Neural crest cell (in vitro differentiated cells): ENCODE measurements at regions not wholly inside any gene's neighbourhood (a gene's known extent, or its start where the extent isn't known, plus 50 kb on each side); places are given as distances from the start of the nearest gene placed in this dataset.

ENCODE experiments used
- DNase-seq: peaks from one replicate; pipeline ENCODE4 v3.0.0; 2021; ENCODE audit warnings: low read depth, mixed read lengths, low spot score
- H3K27ac Mint-ChIP-seq: one replicate; pipeline ENCODE4 v1.8.0; 2021; ENCODE audit warnings: mild to moderate bottlenecking, mixed read lengths; ENCODE audit not compliant: unreplicated experiment
- H3K27me3 Mint-ChIP-seq: 2 replicates; pipeline ENCODE4 v1.8.0; 2021; ENCODE audit warnings: low read depth, mild to moderate bottlenecking, mixed read lengths
- H3K36me3 Mint-ChIP-seq: 2 replicates; pipeline ENCODE4 v1.8.0; 2021; ENCODE audit warnings: low read depth, mild to moderate bottlenecking, mixed read lengths
- H3K4me1 Mint-ChIP-seq: 2 replicates; pipeline ENCODE4 v1.8.0; 2021; ENCODE audit warnings: mixed read lengths
- H3K4me3 Mint-ChIP-seq: one replicate; pipeline ENCODE4 v1.8.0; 2021; ENCODE audit warnings: mild to moderate bottlenecking, mixed read lengths
- H3K9me3 Mint-ChIP-seq: 2 replicates; pipeline ENCODE4 v1.8.0; 2021; ENCODE audit warnings: mixed read lengths
- TF ChIP-seq, protein P1 (sequence below): fragments of 200-600 bp; sonication (generic); conservative IDR thresholded peaks from 2 replicates; pipeline ENCODE4 v1.5.0; 2021; ENCODE audit warnings: antibody characterized with exemption, mild to moderate bottlenecking

DNA sequence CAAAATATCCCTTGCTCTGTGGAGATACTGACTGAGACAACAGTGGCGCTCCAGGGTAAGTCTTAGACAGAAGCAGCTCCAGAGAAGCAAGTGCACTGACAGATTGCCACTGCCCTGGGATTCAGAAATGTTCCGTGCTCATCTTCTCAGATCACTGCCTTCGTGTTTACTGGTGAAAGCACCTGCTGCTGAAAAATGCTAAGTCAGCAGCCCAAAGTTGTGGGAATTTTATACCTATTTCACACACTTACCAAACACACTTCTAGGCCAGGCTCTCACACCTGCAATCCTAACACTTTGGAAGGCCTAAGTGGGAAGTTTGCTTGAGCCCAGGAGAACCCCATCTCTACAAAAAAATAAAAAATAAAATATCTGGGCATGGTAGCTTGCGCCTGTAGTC is 63.2 kb upstream of the DLX6 start:
- TF ChIP-seq, protein P1, sequence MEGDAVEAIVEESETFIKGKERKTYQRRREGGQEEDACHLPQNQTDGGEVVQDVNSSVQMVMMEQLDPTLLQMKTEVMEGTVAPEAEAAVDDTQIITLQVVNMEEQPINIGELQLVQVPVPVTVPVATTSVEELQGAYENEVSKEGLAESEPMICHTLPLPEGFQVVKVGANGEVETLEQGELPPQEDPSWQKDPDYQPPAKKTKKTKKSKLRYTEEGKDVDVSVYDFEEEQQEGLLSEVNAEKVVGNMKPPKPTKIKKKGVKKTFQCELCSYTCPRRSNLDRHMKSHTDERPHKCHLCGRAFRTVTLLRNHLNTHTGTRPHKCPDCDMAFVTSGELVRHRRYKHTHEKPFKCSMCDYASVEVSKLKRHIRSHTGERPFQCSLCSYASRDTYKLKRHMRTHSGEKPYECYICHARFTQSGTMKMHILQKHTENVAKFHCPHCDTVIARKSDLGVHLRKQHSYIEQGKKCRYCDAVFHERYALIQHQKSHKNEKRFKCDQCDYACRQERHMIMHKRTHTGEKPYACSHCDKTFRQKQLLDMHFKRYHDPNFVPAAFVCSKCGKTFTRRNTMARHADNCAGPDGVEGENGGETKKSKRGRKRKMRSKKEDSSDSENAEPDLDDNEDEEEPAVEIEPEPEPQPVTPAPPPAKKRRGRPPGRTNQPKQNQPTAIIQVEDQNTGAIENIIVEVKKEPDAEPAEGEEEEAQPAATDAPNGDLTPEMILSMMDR, result no peak

DNA sequence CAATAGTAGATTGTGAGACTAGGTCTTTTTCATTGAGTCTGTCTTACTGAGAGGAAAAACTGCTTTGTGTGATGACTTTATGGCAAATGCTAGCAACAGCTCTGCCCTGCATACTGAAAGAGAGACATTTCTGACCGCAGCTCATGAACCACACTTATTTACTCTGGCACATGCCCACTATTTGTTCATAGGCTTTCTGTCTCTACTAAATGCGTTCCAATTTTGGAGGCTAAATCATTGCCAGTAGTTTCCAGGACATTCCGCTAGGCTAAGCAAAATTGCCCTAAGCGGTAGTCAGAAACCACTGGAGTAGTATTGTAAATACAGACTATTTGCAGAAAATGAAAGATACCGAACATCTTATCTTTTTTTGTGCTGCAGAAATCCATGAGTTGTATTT is 55.6 kb upstream of the DLX6 start:
- Mint-ChIP-seq H3K27ac (no peak overlapping the region), H3K4me1 (no peaks in the 10 kb centered on the region), H3K4me3 (no peak overlapping the region), H3K36me3 (no peaks in the 10 kb centered on the region), H3K9me3 (no peaks in the 10 kb centered on the region), H3K27me3 (peaks cover 68% of the 10 kb centered on the region)
- TF ChIP-seq, protein P1, result no peak
- no peak for DNase-seq

More for the DNA sequence above, 63.2 kb upstream of the DLX6 start:
- Mint-ChIP-seq H3K27ac (no peak overlapping the region), H3K36me3 (no peaks in the 10 kb centered on the region), H3K27me3 (peaks cover 32% of the 10 kb centered on the region), H3K4me1 (peaks cover 6% of the 10 kb centered on the region), H3K4me3 (no peak overlapping the region), H3K9me3 (no peaks in the 10 kb centered on the region)
- no peak for DNase-seq

DNA sequence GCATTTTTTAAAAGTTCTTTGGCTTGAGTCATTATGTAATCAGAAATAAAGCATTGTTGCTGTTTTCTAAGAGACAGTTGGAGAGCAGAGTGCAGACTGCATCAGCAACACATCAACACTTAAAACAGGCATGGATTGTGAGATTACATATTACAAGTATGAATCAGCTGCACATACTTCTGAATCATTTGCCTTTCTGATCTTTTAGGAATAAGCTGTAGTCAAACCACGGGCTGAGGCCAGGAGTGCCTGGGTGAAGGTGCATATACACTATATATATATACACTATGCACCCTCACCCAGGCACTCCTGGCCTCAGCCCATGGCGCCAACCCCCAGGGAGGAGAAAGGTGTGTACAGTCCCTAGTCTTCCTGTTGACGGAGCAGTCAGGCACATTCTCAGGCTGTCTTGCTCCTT is 52.4 kb upstream of the DLX6 start:
- H3K27ac Mint-ChIP-seq, result no peak overlapping the region
- no peak for DNase-seq
- H3K27me3 Mint-ChIP-seq, result peaks cover 73% of the 10 kb centered on the region
- TF ChIP-seq, protein P1, result no peak
- peaks cover 2% of the 10 kb centered on the region for H3K9me3 Mint-ChIP-seq
- no peaks in the 10 kb centered on the region for H3K4me1 Mint-ChIP-seq
- no peaks in the 10 kb centered on the region for H3K36me3 Mint-ChIP-seq
- no peak overlapping the region for H3K4me3 Mint-ChIP-seq

DNA sequence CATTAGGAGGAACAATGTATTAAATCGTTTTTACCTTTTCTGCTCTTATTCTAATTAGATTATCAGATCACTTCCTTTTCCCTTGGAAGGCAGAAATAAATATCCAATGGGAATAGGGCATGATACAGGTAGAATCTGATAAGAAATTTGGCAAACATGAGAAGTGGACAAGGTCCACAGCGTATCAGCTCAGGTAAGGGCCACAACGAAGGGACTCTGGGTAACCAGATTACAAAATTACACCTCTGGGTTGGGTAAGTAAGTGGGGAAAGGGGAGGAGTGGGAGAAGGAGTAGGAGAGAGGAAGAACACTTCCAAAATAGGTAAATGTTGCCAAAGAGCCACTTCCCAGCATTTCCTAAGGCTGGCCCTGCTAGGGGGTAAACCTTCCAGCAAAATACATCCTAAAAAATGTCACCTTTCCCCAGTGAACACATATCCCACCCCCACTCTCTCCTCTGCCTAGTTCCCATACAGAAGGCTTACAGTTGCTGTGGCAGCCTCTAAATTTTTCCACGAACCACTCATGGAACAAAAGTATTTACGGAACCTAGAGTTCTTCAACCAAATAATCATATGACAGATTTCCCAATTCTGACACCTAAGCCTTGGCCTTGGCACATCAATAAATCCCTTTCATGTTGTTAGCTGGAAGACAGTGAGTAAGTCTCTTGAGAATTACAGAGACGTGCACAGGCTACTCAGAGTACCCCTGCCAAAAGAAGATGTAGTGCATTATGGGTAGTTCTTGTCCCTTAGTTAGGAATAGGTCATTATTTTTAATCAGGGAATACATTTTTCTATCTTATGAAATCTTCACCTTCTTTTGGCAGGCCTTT is 51.5 kb upstream of the DLX6 start:
- no peak for DNase-seq
- Mint-ChIP-seq H3K4me1 (no peaks in the 10 kb centered on the region), H3K27me3 (peaks cover 75% of the 10 kb centered on the region), H3K9me3 (peaks cover 2% of the 10 kb centered on the region), H3K4me3 (no peak overlapping the region), H3K27ac (no peak overlapping the region), H3K36me3 (no peaks in the 10 kb centered on the region)
- TF ChIP-seq, protein P1, result no peak
